GM06990 (cell line): ENCODE measurements at regions not wholly inside any gene's neighbourhood (a gene's known extent, or its start where the extent isn't known, plus 50 kb on each side); places are given as distances from the start of the nearest gene placed in this dataset.

Experiments used
- DNase-seq: peaks from one replicate; pipeline ENCODE4 v3.0.0-alpha.2; 2011; ENCODE audit not compliant: insufficient read length; ENCODE audit errors: extremely low read depth
- H3K27me3 ChIP-seq: replicated peaks from 2 replicates; pipeline ENCODE4 v1.6.0; 2011; ENCODE audit warnings: low read length; ENCODE audit not compliant: control insufficient read depth, insufficient read depth
- H3K36me3 ChIP-seq: 2 replicates; pipeline ENCODE4 v1.5.1; 2011; ENCODE audit warnings: low read length; ENCODE audit not compliant: control insufficient read depth, insufficient read depth
- H3K4me3 ChIP-seq: replicated peaks from 2 replicates; pipeline ENCODE4 v1.5.1; 2011; ENCODE audit warnings: low read depth, mild to moderate bottlenecking, control low read depth, low read length
- TF ChIP-seq, protein P1 (sequence below): IDR thresholded peaks from 2 replicates; pipeline ENCODE4 v1.5.1; 2011; ENCODE audit warnings: low read length, control low read depth, mild to moderate bottlenecking, inconsistent platforms; ENCODE audit not compliant: insufficient read depth, poor library complexity, severe bottlenecking

DNA sequence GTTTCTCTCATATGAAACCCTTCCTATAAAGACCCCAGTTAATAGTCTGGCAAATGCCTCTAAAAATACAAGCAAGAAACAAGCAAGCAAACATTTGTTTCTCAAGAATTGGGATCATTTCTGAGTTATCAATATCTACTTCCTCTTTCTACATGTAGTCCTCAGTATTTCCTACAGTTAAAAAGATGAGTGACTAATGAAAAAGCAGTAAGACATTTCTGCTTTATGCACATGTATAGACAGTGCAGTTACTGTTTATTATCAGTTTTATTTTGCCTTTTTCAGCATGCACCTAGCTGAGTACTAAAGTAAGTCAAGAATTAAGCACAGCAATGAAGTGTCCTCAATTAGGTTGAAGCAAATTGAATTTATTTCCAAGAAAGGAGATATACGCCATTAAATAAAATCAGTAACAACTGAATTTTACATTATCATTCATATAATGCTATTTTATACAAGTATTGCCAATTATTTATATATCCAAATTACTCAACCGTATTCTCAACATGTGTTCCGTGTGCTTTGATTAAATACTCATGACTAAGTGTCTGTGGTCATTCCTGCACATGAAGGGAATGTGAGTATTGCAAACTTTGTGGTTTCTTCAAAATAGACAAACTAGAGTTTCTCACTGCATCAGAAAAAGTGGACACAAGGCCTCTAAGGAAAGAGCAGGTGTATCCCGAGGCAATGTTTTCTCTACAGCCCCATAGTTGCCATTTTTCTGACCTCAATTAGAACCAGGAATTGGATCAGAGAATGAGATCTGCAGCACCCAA lies 159.3 kb upstream of the MARCKS start:
- Histone ChIP-seq H3K36me3 (no peaks in the 10 kb centered on the region), H3K4me3 (no peak overlapping the region), H3K27me3 (no peaks in the 10 kb centered on the region)
- no peak for DNase-seq
- TF ChIP-seq, protein P1, sequence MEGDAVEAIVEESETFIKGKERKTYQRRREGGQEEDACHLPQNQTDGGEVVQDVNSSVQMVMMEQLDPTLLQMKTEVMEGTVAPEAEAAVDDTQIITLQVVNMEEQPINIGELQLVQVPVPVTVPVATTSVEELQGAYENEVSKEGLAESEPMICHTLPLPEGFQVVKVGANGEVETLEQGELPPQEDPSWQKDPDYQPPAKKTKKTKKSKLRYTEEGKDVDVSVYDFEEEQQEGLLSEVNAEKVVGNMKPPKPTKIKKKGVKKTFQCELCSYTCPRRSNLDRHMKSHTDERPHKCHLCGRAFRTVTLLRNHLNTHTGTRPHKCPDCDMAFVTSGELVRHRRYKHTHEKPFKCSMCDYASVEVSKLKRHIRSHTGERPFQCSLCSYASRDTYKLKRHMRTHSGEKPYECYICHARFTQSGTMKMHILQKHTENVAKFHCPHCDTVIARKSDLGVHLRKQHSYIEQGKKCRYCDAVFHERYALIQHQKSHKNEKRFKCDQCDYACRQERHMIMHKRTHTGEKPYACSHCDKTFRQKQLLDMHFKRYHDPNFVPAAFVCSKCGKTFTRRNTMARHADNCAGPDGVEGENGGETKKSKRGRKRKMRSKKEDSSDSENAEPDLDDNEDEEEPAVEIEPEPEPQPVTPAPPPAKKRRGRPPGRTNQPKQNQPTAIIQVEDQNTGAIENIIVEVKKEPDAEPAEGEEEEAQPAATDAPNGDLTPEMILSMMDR: no peak

DNA sequence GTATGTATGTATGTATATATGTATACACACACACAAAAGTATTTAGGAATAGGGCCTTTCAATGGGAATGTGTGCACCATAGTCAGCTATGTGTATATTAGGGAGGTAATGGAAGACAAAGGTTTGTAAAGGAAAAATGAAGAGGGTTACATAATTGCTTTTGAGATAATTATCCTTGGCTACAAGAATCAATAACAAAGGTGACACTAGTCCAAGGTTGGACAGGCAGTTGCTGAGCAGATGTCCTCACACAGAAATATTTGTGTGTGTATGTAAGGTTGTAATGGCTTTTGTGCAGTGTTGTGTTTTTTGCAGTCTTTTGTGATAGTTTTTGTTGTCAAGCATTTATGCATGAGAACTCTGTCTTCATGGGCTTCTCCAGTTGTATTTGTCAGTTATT lies 157.9 kb upstream of the MARCKS start:
- DNase-seq: no peak
- Histone ChIP-seq H3K27me3 (no peaks in the 10 kb centered on the region), H3K4me3 (no peak overlapping the region), H3K36me3 (no peaks in the 10 kb centered on the region)
- TF ChIP-seq, protein P1: no peak

DNA sequence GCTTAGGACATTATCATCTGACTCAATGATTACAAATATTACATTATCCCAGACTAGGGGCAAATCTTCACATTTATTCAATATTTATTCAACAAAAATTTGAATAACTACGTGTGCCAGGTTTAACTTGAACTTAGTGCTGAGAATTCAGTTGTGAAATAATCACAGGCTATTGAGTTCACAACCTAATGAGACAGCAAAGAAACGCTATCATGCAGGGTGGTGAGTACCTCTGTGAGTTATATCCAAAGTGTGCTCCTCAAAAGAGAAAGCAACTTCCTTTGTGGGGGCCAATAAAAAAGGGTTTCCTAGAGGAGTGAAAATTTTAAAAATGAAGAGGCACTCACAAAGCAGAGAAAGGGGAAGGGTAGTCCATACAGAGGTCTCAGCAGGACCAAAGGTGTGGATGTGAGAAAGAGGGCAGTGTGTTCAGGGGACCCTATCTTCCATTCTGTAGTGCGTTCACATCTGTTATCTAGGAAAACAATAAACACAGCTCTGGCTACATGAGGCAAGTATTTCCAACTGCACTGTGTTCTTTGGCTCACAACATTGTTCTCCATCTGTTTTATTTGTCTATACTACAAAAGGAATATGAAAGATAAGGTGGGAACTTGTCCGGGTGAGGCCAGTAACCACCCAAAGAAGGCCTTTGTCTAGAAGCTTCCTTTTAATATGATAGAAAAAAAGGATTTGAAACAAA lies 155.4 kb upstream of the MARCKS start:
- no peaks in the 10 kb centered on the region for H3K36me3 ChIP-seq
- no peak for DNase-seq
- no peaks in the 10 kb centered on the region for H3K27me3 ChIP-seq
- TF ChIP-seq, protein P1: no peak
- no peak overlapping the region for H3K4me3 ChIP-seq

DNA sequence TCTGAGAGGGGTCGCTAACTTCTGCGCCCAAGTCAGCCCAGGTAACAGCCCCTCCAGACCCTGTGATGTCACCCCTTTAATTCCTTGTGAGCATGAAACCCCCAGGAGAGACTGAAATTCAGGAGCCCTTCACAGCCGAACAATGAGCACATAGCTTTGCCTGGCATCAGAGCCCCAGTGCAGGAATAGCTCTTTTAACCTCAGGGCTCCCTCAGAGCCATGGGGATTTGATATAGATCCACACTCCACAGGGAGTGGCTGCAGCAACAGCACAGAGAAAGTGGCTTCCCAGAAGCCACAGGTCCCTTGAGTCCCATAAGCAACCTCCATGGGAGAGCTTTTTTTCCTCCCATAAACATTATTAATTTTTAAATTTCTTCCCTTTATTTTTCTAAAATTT lies 150.0 kb upstream of the MARCKS start:
- no peak for DNase-seq
- no peaks in the 10 kb centered on the region for H3K36me3 ChIP-seq
- no peaks in the 10 kb centered on the region for H3K27me3 ChIP-seq
- TF ChIP-seq, protein P1: no peak
- H3K4me3 ChIP-seq: no peak overlapping the region

DNA sequence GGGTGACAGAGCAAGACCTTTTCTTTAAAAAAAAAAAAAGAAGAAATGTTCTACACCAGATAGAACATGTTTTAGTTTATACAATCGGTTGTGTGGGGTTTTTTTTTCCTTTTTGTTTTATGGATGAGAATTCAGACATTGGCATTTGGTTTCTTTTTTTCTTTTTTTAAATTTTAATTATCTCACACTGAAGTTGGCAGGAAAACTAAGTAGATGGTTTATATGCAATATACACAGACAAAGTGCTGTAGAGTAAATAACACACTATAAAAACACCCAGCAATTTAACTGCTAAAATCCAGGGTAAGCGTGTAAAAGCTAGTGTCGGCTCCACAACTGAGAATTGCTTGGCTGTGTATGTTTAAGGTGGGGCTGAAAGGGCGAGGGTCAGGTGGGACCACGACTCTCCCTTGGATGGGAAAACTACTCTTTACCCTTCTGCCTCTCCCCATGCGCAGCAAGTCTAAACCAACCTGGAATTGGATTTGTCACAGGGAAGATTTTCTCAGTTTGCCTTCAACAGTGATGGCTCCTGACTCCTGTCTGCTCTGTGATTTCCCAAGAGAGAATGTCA lies 147.1 kb upstream of the MARCKS start:
- H3K4me3 ChIP-seq: no peak overlapping the region
- TF ChIP-seq, protein P1: no peak
- H3K36me3 ChIP-seq: no peaks in the 10 kb centered on the region
- no peak for DNase-seq
- H3K27me3 ChIP-seq: no peaks in the 10 kb centered on the region
